ENCODE measurements at regions not wholly inside any gene's neighbourhood (a gene's known extent, or its start where the extent isn't known, plus 50 kb on each side); places are given as distances from the start of the nearest gene placed in this dataset.

DNA sequence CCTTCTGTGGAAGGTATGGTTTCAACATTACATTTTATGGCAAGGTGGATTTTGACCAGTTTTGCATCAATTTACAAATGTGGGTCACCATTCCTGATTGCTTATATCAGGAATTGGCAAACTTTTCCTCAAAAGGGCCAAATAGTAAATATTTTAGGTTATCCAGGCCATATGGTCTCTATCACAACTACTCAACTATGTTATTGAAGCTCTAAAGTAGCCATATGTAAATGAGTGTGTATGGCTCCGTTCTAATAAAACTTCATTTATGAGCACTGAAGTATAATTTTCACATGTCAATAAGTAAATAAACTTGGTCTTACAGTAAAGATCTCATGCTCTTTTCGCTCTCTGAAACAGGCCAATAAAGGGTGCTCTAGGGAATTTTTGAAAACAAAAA, 362.7 kb upstream of the SASH1 start:
- Histone ChIP-seq H3K4me3 (ENCODE audit: low read depth, low read length, poor library complexity, severe bottlenecking) (no peak overlapping the region), H3K9me2 (ENCODE audit: low read depth, low read length) (no peaks in the 10 kb centered on the region), H4K20me1 (ENCODE audit: insufficient read depth, low read length) (no peaks in the 10 kb centered on the region), H3K27me3 (ENCODE audit: insufficient read depth, low read length) (no peaks in the 10 kb centered on the region), H3K79me2 (ENCODE audit: insufficient read depth, low read length) (no peaks in the 10 kb centered on the region), H3K9ac (ENCODE audit: low read length) (no peak overlapping the region), H3F3A (ENCODE audit: insufficient read depth, low read length) (no peaks in the 10 kb centered on the region), H3K36me3 (ENCODE audit: insufficient read depth, low read length) (no peaks in the 10 kb centered on the region), H3K4me1 (ENCODE audit: insufficient read depth, low read length, severe bottlenecking) (no peaks in the 10 kb centered on the region), H2AFZ (ENCODE audit: low read length) (no peak overlapping the region), H3K4me2 (ENCODE audit: low read length) (no peak overlapping the region), H3K9me3 (ENCODE audit: low read length) (no peaks in the 10 kb centered on the region), H3K27ac (ENCODE audit: low read depth, low read length, poor library complexity, severe bottlenecking) (no peak overlapping the region)
- TF ChIP-seq, protein P1, sequence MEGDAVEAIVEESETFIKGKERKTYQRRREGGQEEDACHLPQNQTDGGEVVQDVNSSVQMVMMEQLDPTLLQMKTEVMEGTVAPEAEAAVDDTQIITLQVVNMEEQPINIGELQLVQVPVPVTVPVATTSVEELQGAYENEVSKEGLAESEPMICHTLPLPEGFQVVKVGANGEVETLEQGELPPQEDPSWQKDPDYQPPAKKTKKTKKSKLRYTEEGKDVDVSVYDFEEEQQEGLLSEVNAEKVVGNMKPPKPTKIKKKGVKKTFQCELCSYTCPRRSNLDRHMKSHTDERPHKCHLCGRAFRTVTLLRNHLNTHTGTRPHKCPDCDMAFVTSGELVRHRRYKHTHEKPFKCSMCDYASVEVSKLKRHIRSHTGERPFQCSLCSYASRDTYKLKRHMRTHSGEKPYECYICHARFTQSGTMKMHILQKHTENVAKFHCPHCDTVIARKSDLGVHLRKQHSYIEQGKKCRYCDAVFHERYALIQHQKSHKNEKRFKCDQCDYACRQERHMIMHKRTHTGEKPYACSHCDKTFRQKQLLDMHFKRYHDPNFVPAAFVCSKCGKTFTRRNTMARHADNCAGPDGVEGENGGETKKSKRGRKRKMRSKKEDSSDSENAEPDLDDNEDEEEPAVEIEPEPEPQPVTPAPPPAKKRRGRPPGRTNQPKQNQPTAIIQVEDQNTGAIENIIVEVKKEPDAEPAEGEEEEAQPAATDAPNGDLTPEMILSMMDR (IDR thresholded peaks at IDR 0.05; ENCODE audit: low read length) = no peak
- no peak for TF ChIP-seq EZH2 (IDR thresholded peaks at IDR 0.05; ENCODE audit: borderline replicate concordance, low read length)

DNA sequence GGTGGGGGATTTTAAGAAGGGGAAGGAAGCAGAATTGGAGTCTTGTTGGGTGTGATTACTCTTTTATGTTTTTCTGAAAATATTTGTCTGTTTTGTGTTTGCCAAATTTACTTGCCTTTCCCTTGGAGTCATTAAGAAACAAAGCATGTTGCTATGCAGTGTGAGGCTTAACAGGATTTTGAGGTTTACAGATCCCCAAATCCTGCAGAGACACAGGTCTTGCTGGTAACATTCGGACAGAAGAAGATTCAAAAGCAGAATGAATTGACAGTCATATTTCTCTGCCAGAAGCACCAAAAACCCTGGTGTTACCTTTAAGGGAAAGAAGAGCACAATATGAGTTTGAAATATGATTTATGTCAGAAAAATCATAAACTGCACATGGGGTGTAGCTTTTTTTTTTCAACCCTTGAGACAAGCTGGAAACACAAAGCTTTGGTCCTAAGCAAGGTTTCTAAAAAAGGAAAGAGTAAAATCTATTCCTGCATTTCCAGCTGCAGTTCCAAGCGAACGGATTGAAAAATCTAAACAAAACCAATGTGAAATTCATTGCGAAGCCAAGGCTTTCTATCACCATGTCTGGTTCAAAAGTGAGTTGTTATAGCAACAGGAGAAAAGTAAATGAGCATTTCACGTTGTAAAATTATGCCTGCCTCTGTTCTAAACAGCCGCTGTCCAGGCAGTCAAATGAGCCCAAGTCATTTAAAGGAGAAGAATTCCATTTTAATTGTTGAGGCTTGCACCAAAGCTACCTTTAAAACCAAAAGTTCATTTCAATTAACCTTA, 358.9 kb upstream of the SASH1 start:
- Histone ChIP-seq H2AFZ (ENCODE audit: low read length) (no peak overlapping the region), H3K4me1 (ENCODE audit: insufficient read depth, low read length, severe bottlenecking) (no peaks in the 10 kb centered on the region), H3K9ac (ENCODE audit: low read length) (no peak overlapping the region), H3K27me3 (ENCODE audit: insufficient read depth, low read length) (no peaks in the 10 kb centered on the region), H3K27ac (ENCODE audit: low read depth, low read length, poor library complexity, severe bottlenecking) (no peak overlapping the region), H3K36me3 (ENCODE audit: insufficient read depth, low read length) (no peaks in the 10 kb centered on the region), H3K9me2 (ENCODE audit: low read depth, low read length) (no peaks in the 10 kb centered on the region), H4K20me1 (ENCODE audit: insufficient read depth, low read length) (no peaks in the 10 kb centered on the region), H3F3A (ENCODE audit: insufficient read depth, low read length) (no peaks in the 10 kb centered on the region), H3K9me3 (ENCODE audit: low read length) (no peaks in the 10 kb centered on the region), H3K4me2 (ENCODE audit: low read length) (no peak overlapping the region), H3K79me2 (ENCODE audit: insufficient read depth, low read length) (no peaks in the 10 kb centered on the region), H3K4me3 (ENCODE audit: low read depth, low read length, poor library complexity, severe bottlenecking) (no peak overlapping the region)
- TF ChIP-seq, protein P1 (IDR thresholded peaks at IDR 0.05; ENCODE audit: low read length) = no peak
- no peak for TF ChIP-seq EZH2 (IDR thresholded peaks at IDR 0.05; ENCODE audit: borderline replicate concordance, low read length)

DNA sequence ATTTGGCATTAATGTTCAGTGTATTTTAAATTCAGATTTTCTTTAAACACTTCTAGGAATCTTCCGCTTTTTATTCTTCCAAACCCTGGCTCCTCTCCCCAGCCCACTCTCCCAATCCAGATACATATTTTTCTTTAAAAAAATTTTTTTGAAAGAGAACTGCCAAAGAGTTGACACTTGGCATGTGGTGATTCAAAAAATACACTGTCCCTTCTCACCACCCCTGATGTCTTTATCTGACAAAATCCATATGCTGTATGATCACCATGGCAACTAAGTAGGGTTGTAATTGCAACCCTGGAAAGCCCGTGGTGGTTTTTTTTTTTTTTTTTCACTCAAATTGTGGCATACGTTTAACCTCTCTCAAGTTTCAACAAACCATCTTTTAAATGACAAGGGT, 355.8 kb upstream of the SASH1 start:
- no peak for TF ChIP-seq EZH2 (IDR thresholded peaks at IDR 0.05; ENCODE audit: borderline replicate concordance, low read length)
- TF ChIP-seq, protein P1 (IDR thresholded peaks at IDR 0.05; ENCODE audit: low read length) = no peak
- Histone ChIP-seq H3K36me3 (ENCODE audit: insufficient read depth, low read length) (no peaks in the 10 kb centered on the region), H3K4me2 (ENCODE audit: low read length) (no peak overlapping the region), H3K9ac (ENCODE audit: low read length) (no peak overlapping the region), H3K79me2 (ENCODE audit: insufficient read depth, low read length) (no peaks in the 10 kb centered on the region), H3K27ac (ENCODE audit: low read depth, low read length, poor library complexity, severe bottlenecking) (no peak overlapping the region), H3K27me3 (ENCODE audit: insufficient read depth, low read length) (no peaks in the 10 kb centered on the region), H3K4me3 (ENCODE audit: low read depth, low read length, poor library complexity, severe bottlenecking) (no peak overlapping the region), H3K4me1 (ENCODE audit: insufficient read depth, low read length, severe bottlenecking) (no peaks in the 10 kb centered on the region), H3K9me3 (ENCODE audit: low read length) (no peaks in the 10 kb centered on the region), H3F3A (ENCODE audit: insufficient read depth, low read length) (no peaks in the 10 kb centered on the region), H3K9me2 (ENCODE audit: low read depth, low read length) (no peaks in the 10 kb centered on the region), H4K20me1 (ENCODE audit: insufficient read depth, low read length) (no peaks in the 10 kb centered on the region), H2AFZ (ENCODE audit: low read length) (no peak overlapping the region)

Data from OCI-LY1 (cell line).